KBM-7 (cell line): ENCODE measurements at regions not wholly inside any gene's neighbourhood (a gene's known extent, or its start where the extent isn't known, plus 50 kb on each side); places are given as distances from the start of the nearest gene placed in this dataset.
"Not testable (repeated sequence)": the region's sequence is repeated elsewhere in the genome, so short reads cannot be mapped to it uniquely, and the experiment has no call there.

Experiments
- DNase-seq: peaks from one replicate; pipeline ENCODE4 v3.0.0-alpha.2; 2015
- in situ Hi-C: fragments of 300-500 bp; cut with MboI; formaldehyde crosslinking; loops from 2 replicates; pipeline ENCODE4 v1.14.3; 2020; ENCODE audit warnings: low sequenced_read_pairs, low pct_unique_long_range_greater_than_20kb, mixed read lengths

GRCh38 chr18:76057386-76057785 lies 437.7 kb downstream of the ZNF516 start:
- DNase-seq: no peak
- in situ Hi-C loops: no loop called here

GRCh38 chr18:76056471-76057110 lies 438.5 kb downstream of the ZNF516 start:
- no peak for DNase-seq
- in situ Hi-C loops: no loop called here

- DNase-seq: no peak
- in situ Hi-C loops: no loop called here
Measured at GRCh38 chr18:76055578-76055977, 439.5 kb downstream of the ZNF516 start.

GRCh38 chr18:76055025-76055424 lies 440.0 kb downstream of the ZNF516 start:
- in situ Hi-C loops: no loop called here

GRCh38 chr18:76054156-76054555 lies 440.9 kb downstream of the ZNF516 start:
- in situ Hi-C loops: no loop called here
- DNase-seq: no peak

More at GRCh38 chr18:76055025-76055424, 440.0 kb downstream of the ZNF516 start:
- DNase-seq: no peak

- in situ Hi-C loops: no loop called here
- no peak for DNase-seq
Measured at GRCh38 chr18:76053551-76053950, 441.5 kb downstream of the ZNF516 start.

- in situ Hi-C loops: no loop called here
- no peak for DNase-seq
Measured at GRCh38 chr18:76052227-76052595, 442.8 kb downstream of the ZNF516 start.

- DNase-seq: no peak
- in situ Hi-C loops: no loop called here
Measured at GRCh38 chr18:76051396-76052226, 443.4 kb downstream of the ZNF516 start.

GRCh38 chr18:76046221-76046620 lies 448.8 kb downstream of the ZNF516 start:
- in situ Hi-C loops: no loop called here
- DNase-seq: no peak

- DNase-seq: no peak
- in situ Hi-C loops: no loop called here
Measured at GRCh38 chr18:76042511-76042910, 452.5 kb downstream of the ZNF516 start.

- in situ Hi-C loops: no loop called here
- DNase-seq: no peak
Measured at GRCh38 chr18:76018210-76018609, 476.8 kb downstream of the ZNF516 start.

GRCh38 chr18:76013057-76013456 lies 482.0 kb downstream of the ZNF516 start:
- in situ Hi-C loops: no loop called here
- DNase-seq: no peak

GRCh38 chr18:76005632-76006208 lies 489.3 kb downstream of the ZNF516 start:
- in situ Hi-C loops: no loop called here

GRCh38 chr18:75987913-75988312 lies 507.1 kb downstream of the ZNF516 start:
- in situ Hi-C loops, DNase-seq: not testable (repeated sequence)

More at GRCh38 chr18:76005632-76006208, 489.3 kb downstream of the ZNF516 start:
- DNase-seq: no peak

GRCh38 chr18:75984853-75985252 lies 510.2 kb downstream of the ZNF516 start:
- in situ Hi-C loops: no loop called here
- no peak for DNase-seq

GRCh38 chr18:75981102-75981501 lies 513.9 kb downstream of the ZNF516 start:
- no peak for DNase-seq
- in situ Hi-C loops: no loop called here

- in situ Hi-C loops: no loop called here
- no peak for DNase-seq
Measured at GRCh38 chr18:75977081-75977480, 518.0 kb downstream of the ZNF516 start.

- DNase-seq: no peak
- in situ Hi-C loops: no loop called here
Measured at GRCh38 chr18:75970212-75970611, 524.8 kb downstream of the ZNF516 start.

- in situ Hi-C loops: no loop called here
- DNase-seq: no peak
Measured at GRCh38 chr18:75966431-75966830, 528.6 kb downstream of the ZNF516 start.

GRCh38 chr18:75962036-75962572 lies 532.9 kb downstream of the ZNF516 start:
- DNase-seq: no peak
- in situ Hi-C loops: no loop called here
